ENCODE measurements at regions not wholly inside any gene's neighbourhood (a gene's known extent, or its start where the extent isn't known, plus 50 kb on each side); places are given as distances from the start of the nearest gene placed in this dataset.
A peak's percentile ranks its signal among the peaks of the same experiment; 100 is the strongest.
"Not testable (repeated sequence)": the region's sequence is repeated elsewhere in the genome, so short reads cannot be mapped to it uniquely, and the experiment has no call there.

DNA sequence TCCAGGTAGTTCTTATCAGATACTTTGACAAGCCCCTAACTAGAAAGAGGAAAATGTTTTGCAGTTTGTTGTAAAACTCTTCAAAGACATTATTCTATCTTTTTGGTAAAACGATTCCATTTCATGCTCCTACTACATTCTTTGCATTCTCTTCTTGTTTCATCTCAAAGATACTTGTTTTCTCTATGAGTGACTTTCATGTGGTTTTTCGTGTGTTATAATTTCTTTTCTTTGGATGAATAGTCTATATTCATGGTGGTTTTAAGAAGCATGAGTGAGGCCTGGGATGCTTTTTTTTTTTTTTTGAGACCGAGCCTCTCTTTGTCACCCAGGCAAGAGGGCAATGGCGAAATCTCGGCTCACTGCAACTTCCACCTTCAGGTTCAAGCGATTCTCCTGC is 292.5 kb upstream of the LYZL1 start:
- DNase-seq = no peak

DNA sequence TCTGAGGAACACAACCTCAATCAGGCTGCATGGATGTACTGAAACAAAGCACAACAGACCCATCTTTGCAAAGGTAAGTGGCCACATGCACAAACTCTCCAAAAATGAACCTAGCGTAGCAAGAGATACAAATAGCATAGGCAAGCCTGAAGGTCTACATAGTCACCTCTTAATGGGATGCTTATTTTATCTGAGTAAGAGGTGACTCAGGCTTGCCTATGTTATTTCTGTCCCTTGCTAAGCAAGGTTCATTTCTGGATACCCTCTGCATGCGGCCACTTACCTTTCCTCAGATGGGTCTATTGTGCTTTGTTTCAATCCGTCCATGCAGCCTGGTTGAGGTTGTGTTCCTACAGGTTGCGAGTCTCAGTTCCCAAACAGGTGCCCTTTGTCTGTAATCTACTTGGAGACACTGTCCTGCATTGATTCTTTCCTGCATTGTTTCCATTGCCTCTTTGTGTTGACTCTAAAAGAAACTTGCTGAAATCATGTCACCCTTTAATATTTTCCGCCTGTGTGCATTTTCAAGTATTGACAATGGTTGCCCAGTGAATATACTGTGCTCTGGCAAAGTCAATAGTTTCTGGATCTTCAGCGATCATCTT is 291.8 kb upstream of the LYZL1 start:
- DNase-seq = no peak

DNA sequence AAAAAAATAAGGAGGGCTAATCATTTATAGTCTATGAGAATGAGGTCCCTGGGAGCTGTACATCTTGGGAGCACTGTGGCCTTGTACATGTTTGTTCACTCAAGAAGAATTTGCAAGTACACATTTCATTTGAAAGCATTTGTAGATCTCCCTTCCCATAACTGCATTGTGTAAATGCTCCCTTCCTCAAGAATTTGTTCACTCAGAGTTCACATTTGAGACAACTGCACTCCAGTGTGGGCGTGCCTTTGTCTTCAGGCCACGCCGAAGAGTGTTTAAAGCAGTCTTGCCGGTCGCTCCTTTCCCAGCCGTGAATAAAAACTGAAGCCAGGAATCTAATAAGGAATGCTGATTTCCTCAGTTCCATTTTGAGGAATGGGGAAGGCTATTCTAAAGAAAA is 291.1 kb upstream of the LYZL1 start:
- no peak for DNase-seq

DNA sequence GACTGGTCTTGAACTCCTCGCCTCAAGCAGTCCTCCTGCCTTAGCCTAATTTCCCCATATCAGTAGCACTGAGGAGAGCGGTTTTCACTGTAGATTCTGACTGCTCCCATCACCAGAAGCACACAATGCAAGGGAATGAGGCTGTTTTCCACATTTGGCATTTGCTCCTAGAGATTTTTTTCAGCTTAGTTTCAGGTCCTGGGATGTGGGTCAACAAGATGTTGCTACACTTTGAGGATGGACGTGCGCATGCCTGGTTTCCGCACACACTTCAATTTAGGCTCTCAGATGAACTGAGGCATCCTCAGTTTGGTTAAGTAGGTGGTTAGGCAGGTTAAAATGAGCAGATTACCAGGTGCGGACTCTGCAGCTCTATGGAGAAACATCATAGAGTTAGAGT is 287.1 kb upstream of the LYZL1 start:
- DNase-seq = no peak

DNA sequence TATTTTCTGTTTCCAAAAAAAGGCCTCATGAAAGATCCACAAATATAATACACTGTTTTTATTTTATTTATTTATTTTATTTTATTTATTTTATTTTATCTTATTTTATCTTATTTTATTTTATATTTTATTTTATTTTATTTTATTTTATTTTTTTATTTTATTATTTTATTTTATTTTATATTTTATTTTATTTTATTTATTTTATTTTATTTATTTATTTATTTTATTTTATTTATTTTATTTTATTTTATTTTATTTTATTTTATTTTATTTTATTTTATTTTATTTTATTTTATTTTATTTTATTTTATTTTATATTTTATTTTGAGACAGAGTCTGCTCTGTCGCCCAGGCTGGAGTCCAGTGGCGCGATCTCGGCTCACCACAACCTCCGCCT is 285.9 kb upstream of the LYZL1 start:
- not testable (repeated sequence) for DNase-seq

DNA sequence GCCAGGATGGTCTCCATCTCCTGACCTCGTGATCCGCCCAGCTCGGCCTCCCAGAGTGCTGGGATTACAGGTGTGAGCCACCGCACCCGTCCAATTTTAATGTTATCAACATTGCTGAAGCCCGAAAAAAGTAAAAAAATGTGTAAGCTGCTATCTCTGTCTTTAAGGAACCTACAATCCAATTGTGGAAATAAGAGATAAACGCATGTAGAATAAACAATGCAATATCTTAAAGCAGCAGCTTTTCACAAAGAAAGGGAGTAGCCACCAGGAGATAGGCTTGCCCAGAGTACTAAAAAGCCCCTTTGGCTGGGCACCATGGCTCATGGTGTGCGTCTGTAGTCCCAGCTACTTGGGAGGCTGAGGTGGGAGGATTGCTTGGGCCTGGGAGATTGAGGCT is 282.9 kb upstream of the LYZL1 start:
- DNase-seq = no peak

DNA sequence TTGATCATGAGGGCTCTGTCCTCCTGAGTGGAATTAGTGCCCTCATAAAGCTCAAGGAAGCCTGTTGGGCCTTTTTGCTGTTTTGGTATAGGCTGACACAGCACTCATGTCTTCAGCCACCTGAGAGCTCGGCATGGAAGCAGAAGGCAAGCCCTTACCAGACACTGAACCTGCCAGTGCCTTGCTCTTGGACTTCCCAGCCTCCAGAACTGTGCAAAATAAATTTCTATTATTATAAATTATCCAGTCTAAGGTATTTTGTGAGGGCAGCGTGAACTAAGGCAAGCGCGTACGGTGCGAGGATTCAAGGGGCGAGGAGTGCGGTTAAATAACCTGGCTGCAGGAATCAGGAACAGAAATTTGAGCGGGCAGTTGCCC is 281.5 kb upstream of the LYZL1 start:
- no peak for DNase-seq

DNA sequence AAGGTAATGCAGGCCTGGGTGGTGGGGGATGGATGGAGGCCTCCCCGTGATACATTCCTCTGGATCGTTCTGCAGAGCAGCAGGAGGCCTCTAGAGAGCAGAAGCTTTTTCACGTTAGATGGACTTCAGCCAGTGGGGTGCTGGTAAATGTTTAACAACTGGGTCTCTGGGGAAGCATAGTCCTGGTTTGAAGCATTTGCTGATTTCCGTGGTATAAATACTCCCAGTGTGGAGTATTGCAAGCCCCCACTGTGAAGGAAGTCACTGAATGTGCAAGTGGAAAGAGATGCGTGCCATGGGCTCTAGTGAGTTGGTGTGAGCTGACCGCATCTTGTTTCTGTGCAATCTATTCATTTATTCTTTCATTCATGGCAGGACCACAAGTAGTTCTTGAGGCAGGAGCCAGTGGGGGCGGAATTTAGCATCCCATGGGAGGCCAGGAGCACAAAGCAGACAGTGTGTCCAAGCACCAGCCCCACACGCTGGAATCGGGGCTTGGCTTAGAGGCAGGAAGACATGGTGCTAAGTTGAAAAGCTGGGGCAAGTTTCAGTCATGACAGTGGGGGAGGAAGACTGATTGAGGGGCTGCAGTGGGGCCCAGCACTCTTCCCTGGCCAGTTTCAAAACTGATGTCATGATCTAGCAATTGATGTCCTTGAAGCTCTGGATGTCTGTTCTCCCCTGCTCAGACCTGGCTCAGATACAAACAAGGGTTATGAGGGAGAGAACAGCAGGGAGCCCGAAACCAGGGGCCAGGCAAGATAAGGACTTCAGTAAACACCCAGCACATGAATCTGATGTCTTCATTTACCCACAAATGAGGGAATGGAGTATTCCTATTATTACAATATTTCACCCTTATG is 280.9 kb upstream of the LYZL1 start:
- DNase-seq = no peak

DNA sequence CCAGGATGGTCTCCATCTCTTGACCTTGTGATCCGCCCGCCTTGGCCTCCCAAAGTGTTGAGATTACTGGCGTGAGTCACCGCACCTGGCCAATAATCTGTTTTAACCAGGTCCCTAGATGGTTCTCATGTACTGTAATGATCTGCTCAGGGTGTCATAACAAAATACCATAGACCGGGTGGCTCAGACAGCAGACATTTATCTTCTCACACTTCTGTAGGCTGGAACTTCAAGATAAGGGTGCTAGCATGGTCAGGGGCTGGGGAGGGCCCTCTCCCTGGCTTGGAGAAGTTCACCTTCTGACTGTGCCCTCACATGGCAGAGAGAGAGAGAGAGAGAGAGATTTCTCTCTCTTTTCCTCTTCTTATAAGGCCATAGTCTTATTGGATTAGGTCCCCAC is 279.4 kb upstream of the LYZL1 start:
- DNase-seq = no peak

DNA sequence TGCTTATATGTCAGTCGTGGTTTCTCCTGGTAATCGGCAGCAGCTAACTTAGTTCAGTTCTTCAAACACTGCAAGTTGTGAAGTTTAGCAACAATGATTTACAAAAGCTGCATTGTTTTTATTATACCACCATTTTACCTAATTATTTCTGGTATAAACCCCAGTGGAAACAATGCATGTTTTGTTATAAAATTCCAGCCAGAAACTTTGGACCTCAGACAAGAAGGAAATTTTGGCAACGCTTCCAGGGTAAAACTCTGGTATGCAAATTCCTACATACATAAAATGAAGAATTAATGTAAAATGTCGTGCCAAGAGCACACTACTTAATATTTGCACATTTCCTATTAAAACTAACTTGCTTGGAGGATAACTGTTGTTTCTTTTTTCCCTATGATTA is 277.4 kb upstream of the LYZL1 start:
- DNase-seq = peak; percentile 86

DNA sequence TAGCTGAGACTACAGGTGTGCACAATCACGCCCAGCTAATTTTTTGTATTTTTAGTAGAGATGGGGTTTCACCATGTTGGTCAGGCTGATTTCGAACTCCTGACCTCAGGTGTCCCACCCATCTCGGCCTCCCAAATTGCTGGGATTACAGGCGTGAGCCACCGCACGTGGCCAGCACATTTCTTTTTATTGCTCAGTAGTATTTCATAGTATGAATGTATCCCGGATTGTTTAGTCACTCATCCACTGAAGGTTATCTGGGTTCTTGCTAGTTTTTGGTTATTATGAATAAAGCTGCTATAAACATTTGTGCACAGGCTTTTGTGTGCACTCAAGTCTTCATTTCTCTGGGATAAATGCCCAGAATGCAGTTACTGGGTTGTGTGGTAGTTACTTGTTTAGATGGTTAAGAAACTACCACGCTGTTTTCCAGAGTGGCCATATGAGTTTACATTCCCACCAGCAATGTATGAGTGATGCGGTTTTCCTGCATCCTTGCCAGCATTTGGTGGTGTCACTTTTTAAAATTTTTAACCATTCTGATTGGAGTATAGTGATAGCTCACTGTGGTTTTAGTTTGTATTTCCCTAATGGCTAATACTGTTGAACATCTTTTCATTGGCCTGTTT is 275.8 kb upstream of the LYZL1 start:
- DNase-seq = no peak

DNA sequence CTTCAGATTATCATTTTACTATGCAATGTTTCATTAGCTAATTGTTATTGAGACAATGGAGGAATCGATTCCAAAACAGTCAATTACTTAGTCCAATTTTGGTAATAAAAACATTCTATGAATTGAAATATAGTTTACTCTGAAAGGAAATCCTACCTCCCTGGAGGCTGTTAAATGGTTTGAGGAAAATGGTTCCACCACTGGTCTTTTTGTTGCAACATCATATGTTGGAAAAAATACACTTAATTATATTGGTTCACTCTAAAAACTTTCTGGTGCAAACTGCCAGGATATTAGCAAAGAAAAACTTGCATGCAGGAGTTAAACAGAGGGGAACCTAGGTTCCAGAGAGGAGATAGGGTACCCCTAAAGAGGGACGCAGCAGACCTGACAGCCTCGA is 267.3 kb upstream of the LYZL1 start:
- no peak for DNase-seq

DNA sequence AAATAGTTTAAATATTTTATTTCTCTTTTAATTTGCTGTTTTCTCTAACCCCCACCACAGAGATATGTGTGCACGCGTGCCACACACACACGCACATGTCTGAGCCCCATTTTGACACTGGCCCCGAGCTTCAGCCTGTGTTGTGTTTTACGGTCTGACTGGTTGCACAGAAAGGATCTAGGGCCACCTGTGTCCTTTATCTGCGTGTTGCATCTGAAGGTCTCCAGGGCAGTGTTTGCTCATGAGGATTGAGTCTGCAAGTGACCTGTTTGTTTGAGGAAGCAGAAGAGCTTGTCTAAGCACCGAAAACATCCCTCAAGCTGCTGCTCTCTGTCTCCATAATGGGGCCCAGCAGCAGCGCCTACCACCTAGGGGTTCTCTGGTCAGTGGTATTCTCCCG is 266.4 kb upstream of the LYZL1 start:
- DNase-seq = no peak

DNA sequence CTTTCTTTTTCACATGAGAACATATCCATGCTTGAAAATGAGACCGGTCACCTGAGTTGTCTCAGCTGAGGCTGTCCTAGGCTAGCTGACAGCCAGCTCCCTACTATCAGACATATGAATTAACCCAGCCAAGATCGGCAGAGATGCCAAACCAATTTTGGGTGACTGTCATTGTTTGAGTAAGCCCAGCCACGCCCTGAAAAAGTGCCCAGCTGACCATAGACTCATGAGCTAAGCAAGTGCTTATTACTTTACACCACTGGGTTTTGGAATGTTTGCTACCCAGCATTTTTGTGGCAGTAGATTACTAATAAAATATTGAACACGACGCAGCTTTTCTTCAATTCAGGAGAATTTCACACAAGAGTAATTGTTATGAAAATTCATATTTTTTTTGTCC is 265.2 kb upstream of the LYZL1 start:
- no peak for DNase-seq

DNA sequence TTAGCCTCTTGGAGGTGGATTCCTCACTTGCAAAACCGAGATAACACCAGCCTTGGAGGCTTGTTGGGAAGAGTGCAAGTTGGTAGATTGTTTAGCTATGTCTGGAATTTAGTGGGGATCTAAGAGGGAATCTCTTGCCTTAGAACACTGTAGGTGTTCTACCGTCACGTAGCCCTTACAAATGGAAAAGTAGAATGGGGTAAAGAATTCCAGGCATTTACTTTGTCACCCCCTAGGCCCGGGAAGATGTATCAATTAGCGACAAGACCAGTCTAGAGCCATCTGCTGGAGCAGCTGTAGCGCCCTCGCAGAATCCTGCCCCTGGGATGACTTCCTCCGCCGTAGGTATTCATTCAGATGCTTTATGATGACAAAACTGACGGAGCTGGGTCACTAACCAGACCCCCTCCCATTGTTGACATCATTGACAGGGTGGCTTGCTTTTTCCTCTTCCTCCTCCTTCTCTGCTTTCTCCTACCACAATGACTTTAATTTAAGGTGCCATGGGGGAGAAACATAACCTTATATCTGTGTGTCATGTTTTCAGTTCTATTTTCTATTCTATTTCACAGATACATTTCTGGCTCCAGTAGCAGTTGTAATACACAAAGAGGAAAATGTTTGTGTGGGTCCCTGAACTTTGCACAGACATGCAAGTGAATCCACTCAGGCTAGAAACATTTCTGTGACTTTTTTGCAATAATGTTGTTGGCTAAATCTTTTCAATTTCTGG is 262.6 kb upstream of the LYZL1 start:
- no peak for DNase-seq

DNA sequence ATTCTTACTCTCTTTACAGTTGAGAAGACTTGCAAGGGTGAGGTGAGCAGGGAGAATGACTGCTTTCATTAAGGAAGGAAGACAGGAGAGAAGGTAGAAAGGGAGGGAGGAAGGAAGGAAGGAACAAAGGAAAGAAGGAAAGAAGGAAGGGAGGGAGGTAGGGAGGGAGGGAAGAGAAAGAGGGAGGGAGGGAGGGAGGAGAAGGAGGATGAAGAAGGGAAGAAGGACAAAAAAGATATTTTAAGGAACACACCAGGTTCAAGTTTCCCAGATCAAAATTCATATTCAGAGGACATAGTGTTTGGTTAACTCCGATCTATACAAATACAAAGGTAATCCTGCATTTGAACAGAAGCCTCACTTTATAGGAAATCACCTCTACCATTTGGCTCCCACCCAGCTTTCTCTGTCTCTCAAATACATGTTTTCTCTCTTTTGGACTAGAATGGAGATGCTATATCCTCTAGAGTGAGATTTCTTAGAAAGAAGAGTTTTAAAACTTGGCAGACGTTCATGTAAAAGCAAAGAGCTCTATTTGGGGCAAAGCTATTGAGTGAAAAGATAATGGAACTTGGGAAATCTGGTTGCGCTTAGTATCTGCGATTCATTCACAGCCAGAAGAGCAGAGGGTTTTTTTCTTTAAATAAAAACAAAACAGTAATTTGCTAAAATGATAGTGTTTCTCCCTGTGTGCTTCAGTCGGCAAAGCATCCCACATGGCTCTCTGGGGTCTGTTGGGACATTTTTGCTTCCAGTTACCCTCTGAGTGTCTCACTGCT is 261.9 kb upstream of the LYZL1 start:
- DNase-seq = no peak

DNA sequence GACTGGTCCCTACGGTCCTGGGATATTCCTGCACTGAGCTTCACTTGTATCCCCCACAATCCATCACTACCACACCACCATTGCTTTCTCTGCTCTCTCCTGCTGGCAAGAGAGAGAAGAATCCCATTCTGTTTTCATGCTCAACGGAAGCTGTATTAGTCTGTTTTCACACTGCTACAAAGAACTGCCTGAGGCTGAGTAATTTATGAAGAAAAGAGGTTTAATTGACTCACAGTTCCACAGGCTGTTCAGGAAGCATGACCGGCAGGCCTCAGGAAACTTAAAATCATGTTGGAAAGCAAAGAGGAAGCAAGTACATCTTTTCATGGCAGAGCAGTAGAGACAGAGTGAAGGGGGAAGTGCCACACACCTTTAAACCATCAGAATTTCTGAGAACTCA is 260.4 kb upstream of the LYZL1 start:
- DNase-seq = no peak

DNA sequence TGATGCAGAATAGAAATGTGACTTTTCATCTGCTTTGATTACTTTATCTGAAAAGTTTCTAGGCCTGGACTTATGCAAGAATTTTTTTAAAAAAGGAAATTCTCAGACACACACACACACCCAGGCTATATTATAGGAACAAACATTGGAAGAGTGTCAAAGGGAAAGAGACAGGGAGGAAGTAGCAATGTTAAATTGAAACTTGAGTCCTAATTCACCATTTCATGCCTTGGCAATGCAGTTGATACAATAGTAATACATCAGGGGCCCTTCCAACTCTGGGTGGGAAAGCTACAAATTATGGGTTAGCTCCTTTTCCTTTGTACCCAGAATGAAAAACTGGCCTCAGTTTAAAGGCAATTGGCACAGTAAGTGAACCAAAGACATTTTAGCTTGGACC is 258.0 kb upstream of the LYZL1 start:
- DNase-seq = no peak

DNA sequence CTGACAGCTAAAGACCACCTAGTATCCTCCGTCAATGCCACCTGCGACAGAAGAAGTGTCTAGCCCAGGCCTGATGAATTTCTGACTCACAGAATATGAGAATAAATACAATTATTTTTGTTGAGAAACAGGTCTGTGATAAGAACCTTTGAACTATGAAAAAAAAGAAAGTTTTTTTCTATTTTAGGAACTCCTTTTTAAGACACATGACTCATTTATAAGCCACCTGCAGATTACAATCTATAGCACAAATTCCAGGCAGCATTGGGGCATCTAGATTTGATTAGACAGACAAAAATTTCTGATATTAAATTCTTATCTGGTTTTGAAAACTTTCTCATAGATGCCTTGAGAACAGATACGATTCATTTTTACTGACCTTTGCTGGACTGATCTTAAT is 256.7 kb upstream of the LYZL1 start:
- no peak for DNase-seq

DNA sequence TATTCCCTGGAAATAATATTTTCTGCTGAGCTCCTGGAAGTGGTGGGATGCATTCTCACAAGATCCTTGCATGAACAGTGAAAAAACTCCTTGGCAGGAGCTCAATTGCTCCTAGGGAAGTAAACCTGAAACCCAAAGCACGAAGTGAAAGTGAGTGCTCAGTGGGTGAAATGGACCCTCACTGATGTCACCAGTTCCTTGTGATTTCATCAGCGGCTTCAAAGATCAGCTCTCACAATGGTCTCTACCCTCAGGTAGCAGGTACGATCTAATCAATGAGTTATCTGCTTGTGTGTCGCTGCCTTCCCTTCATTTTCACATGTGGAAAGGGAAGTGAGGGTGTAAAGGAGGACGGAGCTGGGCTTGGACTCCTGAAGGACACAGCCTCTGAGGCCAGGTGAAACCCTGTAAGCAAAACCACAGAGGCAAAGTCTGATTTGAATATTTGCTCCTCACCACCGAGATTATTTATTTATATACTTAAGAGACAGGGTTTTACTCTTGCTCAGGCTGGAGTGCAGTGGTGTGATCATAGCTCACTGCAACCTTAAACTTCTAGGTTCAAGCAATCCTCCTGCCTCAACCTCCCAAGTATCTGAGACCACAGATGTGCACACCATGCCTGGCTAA is 255.4 kb upstream of the LYZL1 start:
- DNase-seq = no peak

DNA sequence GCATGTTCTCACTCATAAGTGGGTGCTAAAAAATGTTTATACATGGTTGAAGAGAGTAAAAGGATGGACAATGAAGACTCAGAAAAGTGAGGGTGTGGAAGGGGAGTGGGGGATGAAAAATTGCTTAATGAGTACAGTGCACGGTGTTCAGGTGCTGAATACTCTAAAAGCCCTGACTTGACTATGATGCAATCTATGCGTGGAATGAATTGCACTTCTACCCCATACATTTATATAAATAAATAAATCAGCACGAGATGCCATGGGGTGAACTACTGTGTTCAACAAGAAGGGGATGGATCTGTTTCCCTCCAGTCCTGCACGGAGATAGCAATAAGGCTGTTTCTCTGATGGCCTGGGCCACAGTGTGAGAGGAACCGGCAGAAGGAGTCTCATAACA is 254.3 kb upstream of the LYZL1 start:
- DNase-seq = no peak

DNA sequence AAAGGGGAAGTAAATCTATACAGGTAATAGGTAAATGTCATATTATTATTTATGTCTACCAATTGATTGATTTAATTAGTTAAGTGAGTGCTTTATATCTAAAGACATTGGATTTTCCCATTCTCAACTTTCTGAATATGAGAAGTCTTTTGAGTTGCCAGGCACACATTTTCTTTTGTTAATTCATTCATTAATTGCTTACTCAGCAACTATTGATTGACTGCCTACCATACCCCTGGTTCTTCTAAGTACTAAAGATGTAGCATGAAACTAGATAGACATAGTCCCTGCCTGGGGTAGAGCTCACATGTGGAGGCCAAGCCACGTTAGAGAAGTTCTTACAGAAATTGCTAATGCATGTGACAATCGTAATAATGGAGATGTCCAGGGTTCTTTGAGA is 253.1 kb upstream of the LYZL1 start:
- no peak for DNase-seq

Measured in NCI-H1048 (cell line).